WTC11 (cell line): ENCODE measurements at regions not wholly inside any gene's neighbourhood (a gene's known extent, or its start where the extent isn't known, plus 50 kb on each side); places are given as distances from the start of the nearest gene placed in this dataset.

Source experiments
- CTCF ChIP-seq: fragments of 200-600 bp; IDR thresholded peaks from 2 replicates; pipeline ENCODE4 v1.8.0; 2022; ENCODE audit warnings: antibody characterized with exemption
- E2F1 ChIP-seq: sonication (generic); formaldehyde crosslinking; IDR thresholded peaks from 2 replicates; pipeline ENCODE4 v1.8.0; 2022; ENCODE audit warnings: mild to moderate bottlenecking, missing genetic modification reagents
- E2F4 ChIP-seq: sonication (generic); formaldehyde crosslinking; IDR thresholded peaks from 2 replicates; pipeline ENCODE4 v1.8.1; 2022; ENCODE audit warnings: low read depth, mild to moderate bottlenecking, moderate library complexity, missing genetic modification reagents, borderline replicate concordance
- FOXJ3 ChIP-seq: sonication (generic); formaldehyde crosslinking; IDR thresholded peaks from 2 replicates; pipeline ENCODE4 v1.9.0; 2021; ENCODE audit warnings: missing genetic modification reagents, mild to moderate bottlenecking, borderline replicate concordance
- KAT7 ChIP-seq: sonication (generic); formaldehyde crosslinking; IDR thresholded peaks from 2 replicates; pipeline ENCODE4 v1.8.1; 2023; ENCODE audit warnings: missing genetic modification reagents, mild to moderate bottlenecking, borderline replicate concordance
- SMAD3 ChIP-seq: sonication (generic); formaldehyde crosslinking; IDR thresholded peaks from 2 replicates; pipeline ENCODE4 v1.8.0; 2022; ENCODE audit warnings: missing genetic modification reagents, mild to moderate bottlenecking, borderline replicate concordance
- SOX15 ChIP-seq: fragments of 250-450 bp; sonication (Bioruptor Pico); IDR thresholded peaks from 2 replicates; pipeline ENCODE4 v1.9.0; 2021; ENCODE audit warnings: mild to moderate bottlenecking
- SP1 ChIP-seq: sonication (generic); formaldehyde crosslinking; conservative IDR thresholded peaks from 2 replicates; pipeline ENCODE4 v1.8.1; 2022; ENCODE audit warnings: missing genetic modification reagents
- ZBTB21 ChIP-seq: sonication (generic); formaldehyde crosslinking; IDR thresholded peaks from 2 replicates; pipeline ENCODE4 v1.8.1; 2023; ENCODE audit warnings: mild to moderate bottlenecking, missing genetic modification reagents, borderline replicate concordance
- ZNF121 ChIP-seq: sonication (generic); formaldehyde crosslinking; IDR thresholded peaks from 2 replicates; pipeline ENCODE4 v1.8.0; 2023; ENCODE audit warnings: missing genetic modification reagents
- TF ChIP-seq, protein P1 (sequence below): sonication (generic); formaldehyde crosslinking; conservative IDR thresholded peaks from 2 replicates; pipeline ENCODE4 v1.8.1; 2023; ENCODE audit warnings: mild to moderate bottlenecking, low read depth, missing genetic modification reagents, moderate library complexity

GRCh38 chr6:11942185-11942864 lies 69.8 kb upstream of the HIVEP1 start:
- no peak for TF ChIP-seq CTCF
- TF ChIP-seq SMAD3 (CRISPR knock-in tag): no peak
- no peak for TF ChIP-seq ZBTB21
- no peak for TF ChIP-seq FOXJ3 (CRISPR knock-in tag)
- TF ChIP-seq E2F1 (CRISPR knock-in tag): no peak
- no peak for TF ChIP-seq SOX15 (CRISPR knock-in tag)
- no peak for TF ChIP-seq ZNF121
- TF ChIP-seq KAT7 (CRISPR knock-in tag): no peak
- no peak for TF ChIP-seq E2F4 (CRISPR knock-in tag)
- no peak for TF ChIP-seq SP1 (CRISPR knock-in tag)
- TF ChIP-seq, protein P1, sequence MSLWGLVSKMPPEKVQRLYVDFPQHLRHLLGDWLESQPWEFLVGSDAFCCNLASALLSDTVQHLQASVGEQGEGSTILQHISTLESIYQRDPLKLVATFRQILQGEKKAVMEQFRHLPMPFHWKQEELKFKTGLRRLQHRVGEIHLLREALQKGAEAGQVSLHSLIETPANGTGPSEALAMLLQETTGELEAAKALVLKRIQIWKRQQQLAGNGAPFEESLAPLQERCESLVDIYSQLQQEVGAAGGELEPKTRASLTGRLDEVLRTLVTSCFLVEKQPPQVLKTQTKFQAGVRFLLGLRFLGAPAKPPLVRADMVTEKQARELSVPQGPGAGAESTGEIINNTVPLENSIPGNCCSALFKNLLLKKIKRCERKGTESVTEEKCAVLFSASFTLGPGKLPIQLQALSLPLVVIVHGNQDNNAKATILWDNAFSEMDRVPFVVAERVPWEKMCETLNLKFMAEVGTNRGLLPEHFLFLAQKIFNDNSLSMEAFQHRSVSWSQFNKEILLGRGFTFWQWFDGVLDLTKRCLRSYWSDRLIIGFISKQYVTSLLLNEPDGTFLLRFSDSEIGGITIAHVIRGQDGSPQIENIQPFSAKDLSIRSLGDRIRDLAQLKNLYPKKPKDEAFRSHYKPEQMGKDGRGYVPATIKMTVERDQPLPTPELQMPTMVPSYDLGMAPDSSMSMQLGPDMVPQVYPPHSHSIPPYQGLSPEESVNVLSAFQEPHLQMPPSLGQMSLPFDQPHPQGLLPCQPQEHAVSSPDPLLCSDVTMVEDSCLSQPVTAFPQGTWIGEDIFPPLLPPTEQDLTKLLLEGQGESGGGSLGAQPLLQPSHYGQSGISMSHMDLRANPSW (CRISPR knock-in tag): no peak
